ENCODE measurements at regions not wholly inside any gene's neighbourhood (a gene's known extent, or its start where the extent isn't known, plus 50 kb on each side); places are given as distances from the start of the nearest gene placed in this dataset.

DNA sequence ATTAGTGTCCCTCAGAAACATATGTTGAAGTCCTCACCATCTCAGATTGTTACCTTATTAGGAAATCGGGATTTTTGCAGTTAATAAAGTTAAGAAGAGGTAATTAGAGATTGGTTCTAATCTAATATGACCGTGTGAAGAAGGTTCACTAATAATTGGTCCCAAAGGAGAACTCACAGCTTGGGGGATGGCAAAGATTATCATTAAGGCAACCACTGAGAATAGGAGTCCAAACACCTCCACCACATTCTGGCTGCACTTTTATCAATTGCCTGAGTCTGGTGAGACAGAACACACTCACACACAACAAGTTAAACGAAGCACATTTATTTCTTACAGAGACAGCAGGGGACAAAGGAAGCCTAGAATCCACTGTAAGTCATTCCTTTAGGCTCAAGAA is 94.9 kb upstream of the PRDM9 start:
- H3K36me3 ChIP-seq (replicated peaks in 1 of 2; ENCODE audit: control insufficient read depth in 1 of 2, insufficient read depth in 2 of 2, low read length in 2 of 2) = no peaks in the 10 kb centered on the region
- ATAC-seq = no peak
- intact Hi-C loops (cut with micrococcal nuclease; ENCODE audit: unreplicated experiment) (no loop called here), in situ Hi-C loops (cut with HindIII; ENCODE audit: extremely low pct_ligation_motif_present, low pct_unique_long_range_greater_than_20kb) (no loop called here)
- no peaks in the 10 kb centered on the region for H3K79me2 ChIP-seq (ENCODE audit: insufficient read depth, low read length)
- H3K9me3 ChIP-seq (ENCODE audit: low read length) = peaks cover 35% of the 10 kb centered on the region
- H2AFZ ChIP-seq (ENCODE audit: low read length) = no peak overlapping the region
- no peak for DNase-seq (ENCODE audit: low spot score)
- no peak overlapping the region for H3K4me3 ChIP-seq (replicated peaks in 1 of 3; ENCODE audit: insufficient read depth in 1 of 3, low read depth in 2 of 3, low read length in 3 of 3)
- no peak for FAIRE-seq
- no peak overlapping the region for H3K4me2 ChIP-seq (ENCODE audit: low read depth, low read length)
- POLR2A ChIA-PET = no interaction called here
- no peaks in the 10 kb centered on the region for H3K4me1 ChIP-seq (ENCODE audit: insufficient read depth, low read length)
- no peak overlapping the region for H3K27ac ChIP-seq (ENCODE audit: extremely low read length, insufficient read depth, low read length)
- no peaks in the 10 kb centered on the region for H4K20me1 ChIP-seq (ENCODE audit: insufficient read depth, low read length)
- no peak for TF ChIP-seq KDM1A (CRISPR knock-in tag; IDR thresholded peaks at IDR 0.05)
- no peak for TF ChIP-seq ZNF101 (CRISPR knock-in tag; IDR thresholded peaks at IDR 0.05; ENCODE audit: borderline replicate concordance, low read depth)
- TF ChIP-seq JARID2 (CRISPR knock-in tag; IDR thresholded peaks at IDR 0.05; ENCODE audit: insufficient replicate concordance) = no peak
- TF ChIP-seq, protein P1, sequence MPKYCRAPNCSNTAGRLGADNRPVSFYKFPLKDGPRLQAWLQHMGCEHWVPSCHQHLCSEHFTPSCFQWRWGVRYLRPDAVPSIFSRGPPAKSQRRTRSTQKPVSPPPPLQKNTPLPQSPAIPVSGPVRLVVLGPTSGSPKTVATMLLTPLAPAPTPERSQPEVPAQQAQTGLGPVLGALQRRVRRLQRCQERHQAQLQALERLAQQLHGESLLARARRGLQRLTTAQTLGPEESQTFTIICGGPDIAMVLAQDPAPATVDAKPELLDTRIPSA (CRISPR knock-in tag; IDR thresholded peaks at IDR 0.05; ENCODE audit: borderline replicate concordance) = no peak
- TF ChIP-seq ZSCAN22 (CRISPR knock-in tag; IDR thresholded peaks at IDR 0.05) = no peak
- TF ChIP-seq AKAP8 (CRISPR knock-in tag; IDR thresholded peaks at IDR 0.05) = no peak
- TF ChIP-seq, protein P2, sequence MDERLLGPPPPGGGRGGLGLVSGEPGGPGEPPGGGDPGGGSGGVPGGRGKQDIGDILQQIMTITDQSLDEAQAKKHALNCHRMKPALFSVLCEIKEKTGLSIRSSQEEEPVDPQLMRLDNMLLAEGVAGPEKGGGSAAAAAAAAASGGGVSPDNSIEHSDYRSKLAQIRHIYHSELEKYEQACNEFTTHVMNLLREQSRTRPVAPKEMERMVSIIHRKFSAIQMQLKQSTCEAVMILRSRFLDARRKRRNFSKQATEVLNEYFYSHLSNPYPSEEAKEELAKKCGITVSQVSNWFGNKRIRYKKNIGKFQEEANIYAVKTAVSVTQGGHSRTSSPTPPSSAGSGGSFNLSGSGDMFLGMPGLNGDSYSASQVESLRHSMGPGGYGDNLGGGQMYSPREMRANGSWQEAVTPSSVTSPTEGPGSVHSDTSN (CRISPR knock-in tag; IDR thresholded peaks at IDR 0.05) = no peak
- no peak for TF ChIP-seq ZNF713 (CRISPR knock-in tag; IDR thresholded peaks at IDR 0.05)
- no peak for TF ChIP-seq MTA3 (CRISPR knock-in tag; IDR thresholded peaks at IDR 0.05)
- no peak for TF ChIP-seq ZSCAN25 (CRISPR knock-in tag; IDR thresholded peaks at IDR 0.05)
- TF ChIP-seq, protein P3, sequence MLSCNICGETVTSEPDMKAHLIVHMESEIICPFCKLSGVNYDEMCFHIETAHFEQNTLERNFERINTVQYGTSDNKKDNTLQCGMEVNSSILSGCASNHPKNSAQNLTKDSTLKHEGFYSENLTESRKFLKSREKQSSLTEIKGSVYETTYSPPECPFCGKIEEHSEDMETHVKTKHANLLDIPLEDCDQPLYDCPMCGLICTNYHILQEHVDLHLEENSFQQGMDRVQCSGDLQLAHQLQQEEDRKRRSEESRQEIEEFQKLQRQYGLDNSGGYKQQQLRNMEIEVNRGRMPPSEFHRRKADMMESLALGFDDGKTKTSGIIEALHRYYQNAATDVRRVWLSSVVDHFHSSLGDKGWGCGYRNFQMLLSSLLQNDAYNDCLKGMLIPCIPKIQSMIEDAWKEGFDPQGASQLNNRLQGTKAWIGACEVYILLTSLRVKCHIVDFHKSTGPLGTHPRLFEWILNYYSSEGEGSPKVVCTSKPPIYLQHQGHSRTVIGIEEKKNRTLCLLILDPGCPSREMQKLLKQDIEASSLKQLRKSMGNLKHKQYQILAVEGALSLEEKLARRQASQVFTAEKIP (CRISPR knock-in tag; IDR thresholded peaks at IDR 0.05; ENCODE audit: borderline replicate concordance) = no peak
- TF ChIP-seq, protein P4, sequence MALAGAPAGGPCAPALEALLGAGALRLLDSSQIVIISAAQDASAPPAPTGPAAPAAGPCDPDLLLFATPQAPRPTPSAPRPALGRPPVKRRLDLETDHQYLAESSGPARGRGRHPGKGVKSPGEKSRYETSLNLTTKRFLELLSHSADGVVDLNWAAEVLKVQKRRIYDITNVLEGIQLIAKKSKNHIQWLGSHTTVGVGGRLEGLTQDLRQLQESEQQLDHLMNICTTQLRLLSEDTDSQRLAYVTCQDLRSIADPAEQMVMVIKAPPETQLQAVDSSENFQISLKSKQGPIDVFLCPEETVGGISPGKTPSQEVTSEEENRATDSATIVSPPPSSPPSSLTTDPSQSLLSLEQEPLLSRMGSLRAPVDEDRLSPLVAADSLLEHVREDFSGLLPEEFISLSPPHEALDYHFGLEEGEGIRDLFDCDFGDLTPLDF (CRISPR knock-in tag; IDR thresholded peaks at IDR 0.05) = no peak
- TF ChIP-seq FLYWCH1 (CRISPR knock-in tag; IDR thresholded peaks at IDR 0.05) = no peak
- H3K27me3 ChIP-seq (ENCODE audit: control insufficient read depth in 1 of 2, insufficient read depth in 2 of 2, low read length in 2 of 2) = no peaks in the 10 kb centered on the region
- WGBS (ENCODE audit: low lambda C conversion rate) = 0% methylated on average over 3 of the region's 3 CpGs
- CTCF ChIA-PET (ENCODE audit: low intra/inter-chr PET ratio, low total read pairs) = no interaction called here
- H3K9ac ChIP-seq (ENCODE audit: insufficient read depth, low read depth, low read length) = no peak overlapping the region
- no TSS peak for BruUV-seq (replicated peaks)

Data from HepG2 (cell line).